ENCODE measurements at regions not wholly inside any gene's neighbourhood (a gene's known extent, or its start where the extent isn't known, plus 50 kb on each side); places are given as distances from the start of the nearest gene placed in this dataset.
"Not testable (repeated sequence)": the region's sequence is repeated elsewhere in the genome, so short reads cannot be mapped to it uniquely, and the experiment has no call there.

DNA sequence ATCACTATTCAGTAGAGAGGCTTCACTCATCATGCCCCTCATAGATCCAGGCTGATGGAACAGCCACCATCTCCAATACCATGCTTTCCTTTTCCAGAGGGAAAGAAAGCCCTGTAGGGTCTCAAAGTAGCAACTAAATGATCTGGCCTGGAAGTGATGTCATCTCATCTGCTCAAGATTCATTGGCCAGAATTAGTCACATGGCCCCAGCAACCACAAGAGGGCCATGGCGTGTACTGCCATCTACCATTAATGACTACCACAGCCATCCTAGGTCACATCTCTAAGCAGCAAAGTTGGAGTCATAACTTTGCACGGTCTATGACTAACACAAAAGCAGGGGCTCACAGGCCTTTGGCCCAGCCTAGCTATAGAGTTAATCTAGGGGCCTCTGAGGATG, 194.8 kb downstream of the KIT start:
- no peak for DNase-seq (ENCODE audit: low read depth, low spot score)

- DNase-seq (ENCODE audit: low read depth, low spot score) = no peak
Measured at GRCh38 chr4:54852054-54852453, 194.3 kb downstream of the KIT start.

DNA sequence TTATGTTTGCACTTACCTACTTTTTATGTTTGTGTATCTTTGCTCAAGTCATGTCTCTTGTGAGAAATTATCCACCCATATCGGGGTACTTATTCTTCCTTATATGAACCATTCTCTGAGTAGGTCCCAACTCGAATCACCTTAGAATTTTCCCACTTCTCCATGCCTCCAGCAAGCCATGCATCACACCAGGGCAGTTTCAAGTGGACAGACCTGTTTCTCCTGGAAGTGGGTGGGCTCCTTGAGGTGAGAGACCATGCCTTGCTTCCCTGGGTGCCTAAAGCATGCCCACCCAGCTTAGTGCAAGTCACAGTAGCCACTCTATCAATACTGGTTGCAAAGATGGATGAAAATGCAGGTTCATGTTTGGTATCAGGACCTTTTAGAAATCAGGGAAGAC, 187.2 kb downstream of the KIT start:
- no peak for DNase-seq (ENCODE audit: low read depth, low spot score)

DNA sequence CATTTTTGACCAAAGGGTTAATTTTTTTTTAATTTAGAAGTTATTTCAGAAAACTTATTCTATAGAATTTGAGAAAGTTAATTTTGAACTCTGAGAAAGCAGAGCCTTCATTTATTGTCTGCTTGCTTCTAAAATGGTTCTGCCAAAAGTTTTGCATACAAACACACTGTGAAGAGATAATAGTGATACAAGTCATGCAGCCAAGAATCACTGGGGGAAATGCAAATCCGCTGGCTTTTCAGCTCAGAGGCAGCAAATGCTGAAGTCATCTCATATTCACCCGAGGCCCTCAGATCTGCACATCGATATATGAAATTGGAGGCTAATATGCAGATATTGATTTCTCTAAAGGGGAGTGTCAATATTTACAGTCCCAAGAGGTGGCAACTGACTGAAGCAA, 186.2 kb downstream of the KIT start:
- no peak for DNase-seq (ENCODE audit: low read depth, low spot score)

- no peak for DNase-seq (ENCODE audit: low read depth, low spot score)
Measured at GRCh38 chr4:54843106-54843505, 185.3 kb downstream of the KIT start.

DNA sequence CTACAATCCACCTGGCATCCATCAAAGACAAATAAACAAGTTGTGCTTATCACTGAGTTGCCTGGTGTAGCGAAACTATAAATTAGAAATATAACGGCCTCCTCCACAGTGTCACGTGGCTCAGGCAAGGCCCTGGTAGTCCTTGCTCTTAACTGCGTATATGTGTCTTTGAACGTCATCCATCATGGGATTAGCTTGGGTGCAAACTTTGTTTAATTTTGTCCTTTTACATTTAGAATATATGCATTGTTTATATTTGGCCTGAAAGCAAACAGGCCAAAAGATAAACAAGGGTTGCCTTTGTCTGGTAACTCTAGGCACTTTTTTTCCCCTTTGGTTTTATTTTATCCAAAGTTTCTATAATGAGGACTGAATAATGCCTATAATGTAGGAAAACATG, 184.9 kb downstream of the KIT start:
- no peak for DNase-seq (ENCODE audit: low read depth, low spot score)

DNA sequence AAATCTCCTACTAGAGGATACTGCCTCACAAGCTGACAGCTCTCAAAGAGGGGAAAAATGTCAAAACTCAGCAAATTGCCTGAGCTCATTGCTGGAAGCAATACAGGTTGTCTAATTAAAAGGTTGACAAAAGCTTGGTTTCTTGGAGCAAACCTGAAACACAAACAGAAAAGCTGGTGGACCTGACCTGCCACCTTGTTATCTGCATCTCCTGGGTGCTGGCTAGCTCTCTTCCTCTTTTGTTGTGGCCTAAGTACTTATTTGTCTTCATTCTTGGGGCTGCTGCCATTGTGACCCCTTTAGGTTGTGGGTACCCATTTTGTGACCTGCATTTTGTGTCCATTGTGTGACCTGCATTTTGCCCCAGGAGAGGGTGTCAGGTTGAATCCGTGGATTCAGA, 184.5 kb downstream of the KIT start:
- DNase-seq (ENCODE audit: low read depth, low spot score) = no peak

- DNase-seq (ENCODE audit: low read depth, low spot score) = peak; percentile 26
Measured at GRCh38 chr4:54840992-54841768, 183.4 kb downstream of the KIT start.

DNA sequence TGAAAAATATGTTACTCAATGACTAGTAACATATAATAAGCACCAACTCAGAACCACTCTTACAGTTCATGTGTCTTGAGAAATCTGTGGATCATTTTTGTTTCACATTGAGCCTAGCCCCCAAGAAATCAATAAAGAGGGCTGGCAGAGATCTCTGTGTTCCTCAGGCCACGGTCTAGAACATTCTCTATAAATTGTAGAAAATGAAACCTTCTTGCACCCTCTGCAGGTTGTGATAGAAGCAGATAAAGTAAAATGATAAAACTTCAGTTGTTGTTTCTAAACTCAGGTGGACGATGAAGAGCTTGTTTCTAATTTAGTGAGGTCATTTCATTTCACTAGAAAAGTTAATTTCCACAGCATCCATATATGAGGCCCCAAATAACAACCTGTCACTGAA, 182.7 kb downstream of the KIT start:
- DNase-seq (ENCODE audit: low read depth, low spot score) = no peak

DNA sequence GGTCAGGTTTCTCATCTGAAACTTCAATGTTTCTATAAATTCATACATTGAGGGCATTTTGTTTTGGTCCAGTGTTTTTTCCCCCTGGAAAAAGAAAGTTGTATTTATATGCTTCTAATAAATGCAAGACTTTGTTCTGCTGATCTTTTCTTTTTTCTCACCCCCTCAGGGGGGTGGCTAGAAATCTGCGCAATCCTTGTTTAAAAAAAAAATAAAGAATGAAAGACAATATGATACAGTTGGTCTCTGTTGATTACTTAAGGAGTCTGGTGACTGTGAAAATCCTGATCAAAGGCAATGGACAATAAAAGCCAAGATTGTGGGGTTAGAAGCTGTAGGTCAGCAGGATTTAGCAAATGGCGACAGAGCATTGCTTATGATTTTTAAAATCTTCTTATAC, 180.5 kb downstream of the KIT start:
- DNase-seq (ENCODE audit: low read depth, low spot score) = no peak

DNA sequence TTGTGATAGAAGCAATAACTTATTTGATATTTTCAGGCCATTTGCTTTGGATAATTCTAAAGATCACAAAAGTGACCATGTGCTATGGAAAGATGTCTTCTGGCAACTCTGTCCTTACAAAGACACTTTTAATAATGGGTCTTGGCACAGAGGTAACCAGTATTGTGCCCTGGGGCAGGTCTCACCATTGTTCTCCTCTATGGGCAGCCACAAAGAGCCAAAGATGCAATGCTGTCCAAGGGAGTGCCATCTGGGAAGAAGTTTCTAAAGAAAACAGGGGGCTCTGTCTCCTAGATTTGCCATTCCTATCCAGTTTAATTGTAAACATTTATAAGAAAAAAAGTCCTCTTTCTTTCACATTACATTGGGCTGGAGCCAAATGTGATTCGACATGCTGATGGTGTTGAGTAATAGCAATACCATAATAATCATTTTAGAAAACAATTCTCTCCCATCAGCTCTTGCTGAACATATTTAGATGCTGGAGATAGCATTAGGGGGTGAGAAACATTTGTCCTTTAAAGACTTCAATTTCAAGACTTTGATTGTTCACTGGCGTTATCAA, 179.9 kb downstream of the KIT start:
- no peak for DNase-seq (ENCODE audit: low read depth, low spot score)

- DNase-seq (ENCODE audit: low read depth, low spot score) = not testable (repeated sequence)
Measured at GRCh38 chr4:54828361-54828760, 170.6 kb downstream of the KIT start.

DNA sequence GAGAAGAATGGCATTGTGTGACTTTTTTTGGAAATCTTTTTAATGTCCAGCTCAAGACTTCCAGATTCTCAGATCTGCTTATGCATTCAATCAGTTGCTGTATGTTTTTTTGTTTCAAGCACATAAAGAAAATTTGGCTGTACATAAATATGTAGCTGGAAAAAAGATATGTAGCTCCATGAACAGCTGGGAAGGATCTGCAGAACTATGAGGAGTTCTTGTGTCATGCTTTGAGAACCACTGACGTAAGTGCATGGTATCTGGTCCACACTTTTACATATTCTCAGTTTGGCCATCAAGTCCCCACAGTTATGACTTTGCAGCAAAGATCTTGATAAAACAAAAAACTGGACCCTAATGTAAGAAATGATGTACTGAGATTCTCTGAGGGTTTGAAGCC, 165.9 kb downstream of the KIT start:
- DNase-seq (ENCODE audit: low read depth, low spot score) = no peak

- DNase-seq (ENCODE audit: low read depth, low spot score) = no peak
Measured at GRCh38 chr4:54819034-54819433, 161.3 kb downstream of the KIT start.

DNA sequence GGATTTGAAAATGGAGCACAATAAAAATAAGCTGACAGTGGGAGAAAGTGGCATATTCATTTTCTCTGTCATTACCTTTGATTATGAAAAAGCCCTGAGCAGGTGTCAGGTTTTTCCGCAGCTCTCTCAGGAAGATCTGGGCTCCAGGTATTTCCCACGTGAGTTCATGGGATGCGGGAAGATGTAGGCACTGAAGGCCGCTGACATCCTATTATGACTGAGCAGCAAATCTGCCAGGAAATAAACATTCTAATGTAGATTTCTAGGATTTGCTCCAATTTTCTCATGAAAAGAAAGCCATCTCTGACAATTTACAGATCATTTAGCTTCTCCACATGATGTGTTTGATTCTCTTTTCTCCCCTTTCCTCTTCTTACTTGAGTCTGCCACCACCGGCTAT, 160.7 kb downstream of the KIT start:
- DNase-seq (ENCODE audit: low read depth, low spot score) = no peak

DNA sequence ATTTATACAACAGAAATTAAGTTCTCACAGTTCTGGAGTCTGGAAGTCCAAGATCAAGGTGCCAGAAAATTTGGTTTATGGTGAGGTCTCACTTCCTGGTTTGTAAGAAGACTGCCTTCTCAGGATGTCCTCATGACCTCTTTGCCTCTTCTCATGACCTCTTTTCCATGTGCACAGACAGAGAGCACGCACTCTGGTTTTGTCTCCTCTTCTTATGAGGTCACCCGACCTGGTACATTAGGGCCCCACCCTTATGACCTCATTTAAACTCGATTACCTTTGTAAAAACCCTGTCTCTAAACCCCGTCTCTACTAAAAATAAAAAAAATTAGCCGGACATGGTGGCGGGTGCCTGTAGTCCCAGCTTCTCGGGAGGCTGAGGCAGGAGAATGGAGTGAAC, 155.9 kb downstream of the KIT start:
- DNase-seq (ENCODE audit: low read depth, low spot score) = no peak

DNA sequence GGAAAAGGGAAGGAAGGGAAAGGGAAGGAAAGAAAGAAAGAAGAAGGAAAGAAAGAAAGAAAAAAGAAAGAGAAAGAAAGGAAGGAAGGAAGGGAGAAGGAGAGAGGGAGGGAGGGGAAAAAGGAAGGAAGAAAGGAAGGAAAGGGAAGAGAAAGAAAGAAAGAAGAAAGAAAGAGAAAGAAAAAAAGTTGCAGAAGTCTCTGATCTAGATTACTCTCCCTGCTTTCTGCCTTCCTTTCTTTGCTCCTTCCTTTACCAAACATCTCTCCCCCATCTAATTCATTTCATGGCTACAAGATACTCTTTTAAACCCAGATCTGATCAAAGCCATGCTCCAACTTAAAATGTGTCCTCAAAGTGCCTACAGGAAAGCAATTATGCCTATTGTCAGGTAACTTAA, 148.6 kb downstream of the KIT start:
- DNase-seq (ENCODE audit: low read depth, low spot score) = no peak

DNA sequence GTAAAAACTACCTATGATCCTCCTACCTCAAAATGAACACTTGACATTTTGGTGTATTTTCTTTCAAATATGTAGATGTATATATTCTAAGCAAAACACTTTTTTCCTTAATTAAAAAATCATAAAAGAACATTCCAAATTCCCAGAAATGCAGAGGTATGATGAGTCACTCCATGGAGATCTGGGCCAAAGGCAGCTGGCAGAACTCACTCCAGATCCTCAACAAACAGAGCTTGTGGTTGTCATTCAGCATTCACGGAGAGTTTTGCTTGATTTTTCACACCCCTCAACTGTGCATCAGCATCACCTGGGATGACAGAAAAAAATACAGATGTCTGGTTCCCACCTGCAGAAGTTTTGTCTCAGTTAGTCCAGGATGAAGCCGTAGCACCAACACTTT, 144.6 kb downstream of the KIT start:
- DNase-seq (ENCODE audit: low read depth, low spot score) = peak; percentile 51

DNA sequence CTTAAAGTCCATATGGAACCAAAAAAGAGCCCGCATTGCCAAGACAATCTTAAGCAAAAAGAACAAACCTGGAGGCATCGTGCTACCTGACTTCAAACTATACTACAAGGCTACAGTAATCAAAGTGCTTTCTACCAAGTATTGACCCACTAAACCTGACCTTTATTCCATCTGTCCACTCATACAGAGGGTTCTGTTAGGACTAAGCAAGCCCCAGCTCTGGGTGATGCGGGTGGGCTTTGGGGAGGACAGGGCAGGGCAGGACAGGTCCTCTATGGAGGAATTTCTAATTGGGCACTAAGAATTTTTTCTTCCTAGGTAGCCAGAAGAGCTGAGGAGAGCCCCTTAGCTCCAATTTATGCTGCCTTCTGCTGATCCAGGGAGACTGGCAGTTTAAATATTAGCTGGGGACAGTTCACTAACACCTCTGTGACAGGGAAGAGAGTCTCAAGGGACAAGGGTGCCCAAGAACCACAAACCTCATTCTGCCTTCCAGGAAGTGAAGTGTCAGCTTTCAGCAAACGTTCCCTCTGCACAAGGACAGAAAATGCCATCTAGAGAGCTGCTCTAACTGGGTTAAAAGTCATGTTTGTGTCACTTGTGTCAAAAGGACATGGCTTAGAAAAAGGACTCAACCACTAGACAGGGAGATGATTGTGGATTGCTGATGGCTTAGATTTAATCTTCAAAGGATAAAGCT, 143.2 kb downstream of the KIT start:
- no peak for DNase-seq (ENCODE audit: low read depth, low spot score)

GRCh38 chr4:54794579-54794978, 136.8 kb downstream of the KIT start:
- no peak for DNase-seq (ENCODE audit: low read depth, low spot score)

- no peak for DNase-seq (ENCODE audit: low read depth, low spot score)
Measured at GRCh38 chr4:54793856-54794422, 136.2 kb downstream of the KIT start.
